ENCODE measurements at regions not wholly inside any gene's neighbourhood (a gene's known extent, or its start where the extent isn't known, plus 50 kb on each side); places are given as distances from the start of the nearest gene placed in this dataset.

- TF ChIP-seq POLR2A (IDR thresholded peaks at IDR 0.05; ENCODE audit: extremely low read depth, insufficient read length) (no peak), CTCF (IDR thresholded peaks at IDR 0.05; ENCODE audit: low read depth, low read length) (no peak)
Measured at GRCh38 chr5:51806677-51807076, 423.4 kb downstream of the ISL1 start.

Data from NB4 (cell line).